MM.1S (cell line): ENCODE measurements at regions not wholly inside any gene's neighbourhood (a gene's known extent, or its start where the extent isn't known, plus 50 kb on each side); places are given as distances from the start of the nearest gene placed in this dataset.

ENCODE experiments used
- DNase-seq: peaks from one replicate; pipeline ENCODE4 v3.0.0-alpha.2; 2015
- H2AFZ ChIP-seq: fragments of 300-600 bp; sonication (generic); 2 replicates; pipeline ENCODE4 v1.6.0; 2016; ENCODE audit warnings: antibody characterized with exemption, low read length
- H3F3A ChIP-seq: fragments of 300-600 bp; sonication (generic); 2 replicates; pipeline ENCODE4 v1.6.1; 2016; ENCODE audit warnings: mild to moderate bottlenecking, antibody characterized with exemption, low read length, moderate library complexity, mixed read lengths; ENCODE audit not compliant: insufficient read depth
- H3K27ac ChIP-seq: fragments of 300-600 bp; sonication (generic); 2 replicates; pipeline ENCODE4 v1.5.1; 2016; ENCODE audit warnings: mild to moderate bottlenecking, low read length
- H3K27me3 ChIP-seq: fragments of 300-600 bp; sonication (generic); replicated peaks from 2 replicates; pipeline ENCODE4 v1.6.0; 2016; ENCODE audit warnings: low read length; ENCODE audit not compliant: insufficient read depth
- H3K36me3 ChIP-seq: fragments of 300-600 bp; sonication (generic); replicated peaks from 2 replicates; pipeline ENCODE4 v1.6.1; 2016; ENCODE audit warnings: mild to moderate bottlenecking, low read length, mixed read lengths; ENCODE audit not compliant: insufficient read depth
- H3K4me1 ChIP-seq: fragments of 300-600 bp; sonication (generic); 2 replicates; pipeline ENCODE4 v1.6.1; 2016; ENCODE audit warnings: low read length, mixed read lengths
- H3K4me2 ChIP-seq: fragments of 300-600 bp; sonication (generic); 2 replicates; pipeline ENCODE4 v1.6.0; 2016; ENCODE audit warnings: low read depth, low read length
- H3K4me3 ChIP-seq: fragments of 300-600 bp; sonication (generic); 2 replicates; pipeline ENCODE4 v1.5.1; 2016; ENCODE audit warnings: low read length, mixed read lengths
- H3K79me2 ChIP-seq: fragments of 300-600 bp; sonication (generic); 2 replicates; pipeline ENCODE4 v1.6.1; 2016; ENCODE audit warnings: mixed run types, low read length, mixed read lengths
- H3K9ac ChIP-seq: fragments of 300-600 bp; sonication (generic); 2 replicates; pipeline ENCODE4 v1.6.1; 2016; ENCODE audit warnings: low read length, mixed read lengths
- H3K9me2 ChIP-seq: fragments of 300-600 bp; sonication (generic); replicated peaks from 2 replicates; pipeline ENCODE4 v1.6.1; 2016; ENCODE audit warnings: mild to moderate bottlenecking, low read length, mixed read lengths; ENCODE audit not compliant: insufficient read depth
- H3K9me3 ChIP-seq: fragments of 300-600 bp; sonication (generic); replicated peaks from 2 replicates; pipeline ENCODE4 v1.6.1; 2016; ENCODE audit warnings: mild to moderate bottlenecking, low read length, mixed read lengths; ENCODE audit not compliant: insufficient read depth
- H4K20me1 ChIP-seq: fragments of 300-600 bp; sonication (generic); 2 replicates; pipeline ENCODE4 v1.6.1; 2016; ENCODE audit warnings: mild to moderate bottlenecking, low read length, moderate library complexity, mixed read lengths; ENCODE audit not compliant: insufficient read depth
- CTCF ChIP-seq: fragments of 300-600 bp; sonication (generic); IDR thresholded peaks from 2 replicates; pipeline ENCODE4 v1.5.1; 2016; ENCODE audit warnings: antibody characterized with exemption, low read length, mixed read lengths
- EZH2 ChIP-seq: fragments of 300-600 bp; sonication (generic); optimal IDR thresholded peaks from 2 replicates; pipeline ENCODE3; 2017; ENCODE audit warnings: low read depth, mild to moderate bottlenecking, antibody characterized with exemption, low read length, mixed read lengths
- EZH2phosphoT487 ChIP-seq: fragments of 300-600 bp; sonication (generic); IDR thresholded peaks from 2 replicates; pipeline ENCODE4 v1.6.1; 2018; ENCODE audit warnings: antibody characterized with exemption, low read length

- Histone ChIP-seq H3K9me2 (no peaks in the 10 kb centered on the region), H2AFZ (no peak overlapping the region), H4K20me1 (no peaks in the 10 kb centered on the region), H3K4me1 (no peaks in the 10 kb centered on the region), H3K9me3 (no peaks in the 10 kb centered on the region), H3K4me2 (no peak overlapping the region), H3K27ac (no peak overlapping the region), H3K79me2 (no peaks in the 10 kb centered on the region), H3K4me3 (no peak overlapping the region), H3K36me3 (no peaks in the 10 kb centered on the region), H3K27me3 (no peaks in the 10 kb centered on the region), H3F3A (no peaks in the 10 kb centered on the region), H3K9ac (no peak overlapping the region)
- no peak for DNase-seq
- no peak for TF ChIP-seq CTCF
- TF ChIP-seq EZH2: no peak
- no peak for TF ChIP-seq EZH2phosphoT487
Observed at GRCh38 chr1:222931023-222931422, 116.2 kb downstream of the DISP1 start.

GRCh38 chr1:222933273-222933672, 118.4 kb downstream of the DISP1 start:
- no peaks in the 10 kb centered on the region for H3K9me3 ChIP-seq
- TF ChIP-seq EZH2 (no peak), EZH2phosphoT487 (no peak), CTCF (no peak)
- H3K4me1 ChIP-seq: no peaks in the 10 kb centered on the region
- H2AFZ ChIP-seq: no peak overlapping the region
- no peak for DNase-seq
- H3K36me3 ChIP-seq: no peaks in the 10 kb centered on the region
- H3K27me3 ChIP-seq: no peaks in the 10 kb centered on the region
- H3K4me2 ChIP-seq: no peak overlapping the region
- no peaks in the 10 kb centered on the region for H3K9me2 ChIP-seq
- no peaks in the 10 kb centered on the region for H4K20me1 ChIP-seq
- H3K9ac ChIP-seq: no peak overlapping the region
- H3F3A ChIP-seq: no peaks in the 10 kb centered on the region
- H3K79me2 ChIP-seq: no peaks in the 10 kb centered on the region
- no peak overlapping the region for H3K4me3 ChIP-seq
- H3K27ac ChIP-seq: no peak overlapping the region

- no peak overlapping the region for H3K4me2 ChIP-seq
- H3K9me2 ChIP-seq: no peaks in the 10 kb centered on the region
- no peak overlapping the region for H2AFZ ChIP-seq
- no peaks in the 10 kb centered on the region for H3F3A ChIP-seq
- H3K27me3 ChIP-seq: no peaks in the 10 kb centered on the region
- no peaks in the 10 kb centered on the region for H3K79me2 ChIP-seq
- no peaks in the 10 kb centered on the region for H3K4me1 ChIP-seq
- H3K36me3 ChIP-seq: no peaks in the 10 kb centered on the region
- H3K4me3 ChIP-seq: no peak overlapping the region
- no peaks in the 10 kb centered on the region for H3K9me3 ChIP-seq
- no peaks in the 10 kb centered on the region for H4K20me1 ChIP-seq
- no peak for TF ChIP-seq CTCF
- TF ChIP-seq EZH2: no peak
- no peak for TF ChIP-seq EZH2phosphoT487
- no peak for DNase-seq
- H3K27ac ChIP-seq: no peak overlapping the region
- no peak overlapping the region for H3K9ac ChIP-seq
Observed at GRCh38 chr1:222935239-222935900, 120.5 kb downstream of the DISP1 start.
